Fibroblast of the conjunctiva (primary cell): ENCODE measurements at regions not wholly inside any gene's neighbourhood (a gene's known extent, or its start where the extent isn't known, plus 50 kb on each side); places are given as distances from the start of the nearest gene placed in this dataset.
"Not testable (repeated sequence)": the region's sequence is repeated elsewhere in the genome, so short reads cannot be mapped to it uniquely, and the experiment has no call there.

Experiments used
- DNase-seq: peaks from one replicate; pipeline ENCODE4 v3.0.0-alpha.2; 2010; ENCODE audit warnings: low read depth

GRCh38 chr3:95645291-95645690 is 1169.1 kb upstream of the EPHA6 start:
- no peak for DNase-seq

GRCh38 chr3:95654570-95655362 is 1159.6 kb upstream of the EPHA6 start:
- no peak for DNase-seq

- DNase-seq, result no peak
Observed at GRCh38 chr3:95655363-95655986, 1158.9 kb upstream of the EPHA6 start.

GRCh38 chr3:95670765-95671164 is 1143.6 kb upstream of the EPHA6 start:
- no peak for DNase-seq

- DNase-seq, result no peak
Observed at GRCh38 chr3:95673215-95673614, 1141.2 kb upstream of the EPHA6 start.

GRCh38 chr3:95705786-95706418 is 1108.5 kb upstream of the EPHA6 start:
- DNase-seq, result no peak

GRCh38 chr3:95707268-95707667 is 1107.1 kb upstream of the EPHA6 start:
- DNase-seq, result no peak

- DNase-seq, result no peak
Observed at GRCh38 chr3:95710684-95711083, 1103.7 kb upstream of the EPHA6 start.

- no peak for DNase-seq
Observed at GRCh38 chr3:95711789-95712188, 1102.6 kb upstream of the EPHA6 start.

- DNase-seq, result no peak
Observed at GRCh38 chr3:95715128-95715527, 1099.3 kb upstream of the EPHA6 start.

- no peak for DNase-seq
Observed at GRCh38 chr3:95717048-95717447, 1097.3 kb upstream of the EPHA6 start.

- no peak for DNase-seq
Observed at GRCh38 chr3:95718168-95718567, 1096.2 kb upstream of the EPHA6 start.

GRCh38 chr3:95719481-95719880 is 1094.9 kb upstream of the EPHA6 start:
- DNase-seq, result no peak

- no peak for DNase-seq
Observed at GRCh38 chr3:95721938-95722337, 1092.5 kb upstream of the EPHA6 start.

GRCh38 chr3:95725770-95726169 is 1088.6 kb upstream of the EPHA6 start:
- DNase-seq, result no peak

- DNase-seq, result no peak
Observed at GRCh38 chr3:95731753-95732152, 1082.6 kb upstream of the EPHA6 start.

- DNase-seq, result no peak
Observed at GRCh38 chr3:95733336-95733735, 1081.1 kb upstream of the EPHA6 start.

GRCh38 chr3:95738045-95738444 is 1076.3 kb upstream of the EPHA6 start:
- no peak for DNase-seq

GRCh38 chr3:95744896-95745295 is 1069.5 kb upstream of the EPHA6 start:
- not testable (repeated sequence) for DNase-seq

GRCh38 chr3:95750097-95750496 is 1064.3 kb upstream of the EPHA6 start:
- no peak for DNase-seq

GRCh38 chr3:95751509-95751908 is 1062.9 kb upstream of the EPHA6 start:
- DNase-seq, result no peak

GRCh38 chr3:95752199-95752598 is 1062.2 kb upstream of the EPHA6 start:
- DNase-seq, result no peak

- no peak for DNase-seq
Observed at GRCh38 chr3:95758707-95759106, 1055.7 kb upstream of the EPHA6 start.
